H1 (cell line): ENCODE measurements at regions not wholly inside any gene's neighbourhood (a gene's known extent, or its start where the extent isn't known, plus 50 kb on each side); places are given as distances from the start of the nearest gene placed in this dataset.

Experiments
- CTCF ChIA-PET: fragments of 300-600 bp; sonication (Branson Sonifier 250); formaldehyde crosslinking; loops from one replicate; lab custom pipeline; 2021; ENCODE audit not compliant: partially characterized antibody; lab: Charles Lee
- POLR2A ChIA-PET: fragments of 300-600 bp; sonication (Branson Sonifier 250); formaldehyde crosslinking; loops from one replicate; lab custom pipeline; 2021; ENCODE audit warnings: inconsistent platforms; ENCODE audit not compliant: partially characterized antibody; lab: Charles Lee
- DNase-seq, 2 experiments: peaks; one replicate each; pipeline versions ENCODE4 v3.0.0 to v3.0.0-alpha.2; 2010 to 2022; ENCODE audit warnings: low spot score in 2 of 2, low read depth in 1 of 2, mixed read lengths in 1 of 2
- FAIRE-seq: peaks from 2 replicates; lab custom pipeline; 2011; peaks lifted over from hg19 to GRCh38; lab: Jason Lieb, UNC
- H2AFZ ChIP-seq: 2 replicates; pipeline ENCODE4 v1.8.1; 2012; ENCODE audit warnings: low read length, inconsistent platforms
- H2AK5ac ChIP-seq: 2 replicates; pipeline ENCODE4 v1.6.1; 2013; ENCODE audit warnings: low read depth, low read length
- H2BK120ac ChIP-seq: replicated peaks from 2 replicates; pipeline ENCODE3; 2013; ENCODE audit warnings: low read depth, low read length, inconsistent platforms
- H2BK12ac ChIP-seq: 2 replicates; pipeline ENCODE4 v1.6.1; 2013; ENCODE audit warnings: low read depth, low read length
- H2BK15ac ChIP-seq: 2 replicates; pipeline ENCODE4 v1.6.1; 2013; ENCODE audit warnings: low read length
- H2BK20ac ChIP-seq: 2 replicates; pipeline ENCODE4 v1.6.1; 2013; ENCODE audit warnings: low read length
- H2BK5ac ChIP-seq: 2 replicates; pipeline ENCODE4 v1.6.1; 2013; ENCODE audit warnings: low read depth, low read length
- H3K14ac ChIP-seq: 2 replicates; pipeline ENCODE4 v1.6.1; 2013; ENCODE audit warnings: inconsistent platforms; ENCODE audit not compliant: insufficient read length
- H3K18ac ChIP-seq: 2 replicates; pipeline ENCODE4 v1.6.1; 2013; ENCODE audit warnings: low read length; ENCODE audit errors: extremely low read depth
- H3K23ac ChIP-seq: 2 replicates; pipeline ENCODE4 v1.6.1; 2013; ENCODE audit warnings: inconsistent platforms; ENCODE audit not compliant: insufficient read length
- H3K23me2 ChIP-seq: 2 replicates; pipeline ENCODE4 v1.6.1; 2013; ENCODE audit warnings: low read depth, low read length
- H3K27ac ChIP-seq: 2 replicates; pipeline ENCODE4 v1.6.1; 2011; ENCODE audit warnings: low read depth, low read length, inconsistent platforms
- H3K27me3 ChIP-seq, 4 experiments: replicated peaks in 1 of 4; 1 replicate in 1 of 4; 2 replicates in 3 of 4; pipeline versions ENCODE4 v1.6.1 to v1.8.1; 2011 to 2013; ENCODE audit warnings: low read length in 3 of 4, mild to moderate bottlenecking in 3 of 4, inconsistent platforms in 2 of 4, mixed read lengths in 2 of 4, moderate library complexity in 1 of 4; ENCODE audit not compliant: control insufficient read depth in 3 of 4, insufficient read depth in 3 of 4; ENCODE audit errors: extremely low read depth in 1 of 4
- H3K36me3 ChIP-seq, 4 experiments: 2 replicates each; pipeline versions ENCODE4 v1.6.1 to v1.8.1; 2011 to 2013; ENCODE audit warnings: mild to moderate bottlenecking in 4 of 4, low read length in 3 of 4, moderate library complexity in 2 of 4, control low read depth in 1 of 4, inconsistent platforms in 1 of 4; ENCODE audit not compliant: insufficient read depth in 4 of 4, control insufficient read depth in 2 of 4
- H3K4ac ChIP-seq: replicated peaks from 2 replicates; pipeline ENCODE3; 2013; ENCODE audit warnings: low read length, low read depth, mixed read lengths, inconsistent platforms; ENCODE audit not compliant: insufficient read length
- H3K4me1 ChIP-seq, 4 experiments: replicated peaks in 1 of 4; 1 replicate in 1 of 4; 2 replicates in 3 of 4; pipeline versions ENCODE4 v1.6.1 to v1.8.1; 2011 to 2013; ENCODE audit warnings: low read length in 3 of 4, inconsistent platforms in 2 of 4, mixed read lengths in 1 of 4; ENCODE audit not compliant: insufficient read depth in 4 of 4, control insufficient read depth in 3 of 4
- H3K4me2 ChIP-seq, 2 experiments: 2 replicates each; pipeline versions ENCODE4 v1.6.1 to v1.8.1; 2011 to 2013; ENCODE audit warnings: low read depth in 2 of 2, low read length in 2 of 2, control low read depth in 1 of 2, inconsistent platforms in 1 of 2, mild to moderate bottlenecking in 1 of 2; ENCODE audit not compliant: insufficient read depth in 1 of 2
- H3K4me3 ChIP-seq, 4 experiments: fragments of 200-600, 300-600 bp in 1 of 4; sonication (generic), shearing (Covaris generic), sonication (Bioruptor Twin) in 1 of 4; 2 replicates each; pipeline versions ENCODE4 v1.5.1 to v1.8.1; 2011 to 2016; ENCODE audit warnings: low read length in 4 of 4, low read depth in 3 of 4, control low read depth in 2 of 4, inconsistent platforms in 2 of 4, mild to moderate bottlenecking in 2 of 4, mixed read lengths in 1 of 4, moderate library complexity in 1 of 4; ENCODE audit not compliant: insufficient read depth in 2 of 4; ENCODE audit errors: extremely low read depth in 1 of 4
- H3K56ac ChIP-seq: replicated peaks from 2 replicates; pipeline ENCODE3; 2013; ENCODE audit warnings: low read depth, mild to moderate bottlenecking, mixed read lengths, low read length, inconsistent platforms; ENCODE audit not compliant: insufficient read length
- H3K79me1 ChIP-seq: 2 replicates; pipeline ENCODE4 v1.6.1; 2013; ENCODE audit warnings: low read depth, low read length, control low read depth
- H3K79me2 ChIP-seq, 2 experiments: 2 replicates each; pipeline versions ENCODE4 v1.6.1 to v1.8.1; 2012 to 2013; ENCODE audit warnings: low read length in 2 of 2, mild to moderate bottlenecking in 2 of 2, inconsistent platforms in 1 of 2; ENCODE audit not compliant: insufficient read depth in 2 of 2, control insufficient read depth in 1 of 2
- H3K9ac ChIP-seq, 4 experiments: replicated peaks in 1 of 4; 1 replicate in 1 of 4; 2 replicates in 3 of 4; pipeline versions ENCODE4 v1.6.1 to v1.8.1; 2011 to 2013; ENCODE audit warnings: low read depth in 3 of 4, low read length in 3 of 4, control low read depth in 2 of 4, mild to moderate bottlenecking in 2 of 4, moderate library complexity in 2 of 4, inconsistent platforms in 1 of 4; ENCODE audit errors: extremely low read depth in 1 of 4
- H3K9me3 ChIP-seq, 2 experiments: 2 replicates each; pipeline versions ENCODE4 v1.6.1 to v1.8.1; 2012 to 2013; ENCODE audit warnings: mild to moderate bottlenecking in 2 of 2, moderate library complexity in 2 of 2, control low read depth in 1 of 2, inconsistent platforms in 1 of 2, low read depth in 1 of 2, low read length in 1 of 2, mixed read lengths in 1 of 2; ENCODE audit not compliant: insufficient read depth in 2 of 2
- H4K20me1 ChIP-seq, 2 experiments: replicated peaks in 1 of 2; 2 replicates each; pipeline versions ENCODE3 to v1.8.1; 2011 to 2013; ENCODE audit warnings: inconsistent platforms in 2 of 2, low read length in 2 of 2, mild to moderate bottlenecking in 1 of 2; ENCODE audit not compliant: insufficient read depth in 2 of 2, control insufficient read depth in 1 of 2
- H4K5ac ChIP-seq: 2 replicates; pipeline ENCODE4 v1.6.1; 2013; ENCODE audit warnings: low read length, low read depth, mixed read lengths, inconsistent platforms; ENCODE audit not compliant: insufficient read length
- H4K8ac ChIP-seq: 2 replicates; pipeline ENCODE4 v1.8.0; 2013; ENCODE audit warnings: mild to moderate bottlenecking, moderate library complexity, low read length, inconsistent platforms; ENCODE audit not compliant: insufficient read depth; ENCODE audit errors: extremely low read depth
- H4K91ac ChIP-seq: replicated peaks from 2 replicates; pipeline ENCODE3; 2013; ENCODE audit warnings: low read length, mixed read lengths, inconsistent platforms; ENCODE audit not compliant: insufficient read length
- HDAC2 ChIP-seq, 2 experiments: fragments of 300-600 bp in 1 of 2; sonication (generic) in 1 of 2; IDR thresholded peaks; 2 replicates each; pipeline ENCODE4 v1.6.1; 2011 to 2012; ENCODE audit warnings: low read depth in 2 of 2, low read length in 2 of 2, mild to moderate bottlenecking in 2 of 2, moderate library complexity in 2 of 2, borderline replicate concordance in 1 of 2, inconsistent platforms in 1 of 2
- KDM1A ChIP-seq: fragments of 200-600, 300-600 bp; sonication (generic); IDR thresholded peaks from 2 replicates; pipeline ENCODE4 v1.7.1; 2016; ENCODE audit warnings: mild to moderate bottlenecking, low read length, borderline replicate concordance
- SIRT6 ChIP-seq: IDR thresholded peaks from one replicate; pipeline ENCODE4 v1.7.1; 2012; ENCODE audit warnings: low read length, inconsistent platforms
- TEAD4 ChIP-seq: IDR thresholded peaks from 2 replicates; pipeline ENCODE4 v1.6.1; 2012; ENCODE audit warnings: low read depth, low read length, inconsistent platforms, mixed read lengths

- Histone ChIP-seq H3K4me1 (no peaks in the 10 kb centered on the region), H3K4ac (no peak overlapping the region), H2BK15ac (no peak overlapping the region), H3K27me3 (no peaks in the 10 kb centered on the region), H4K91ac (no peak overlapping the region), H3K79me2 (no peaks in the 10 kb centered on the region), H3K14ac (no peak overlapping the region), H3K4me2 (no peak overlapping the region), H3K56ac (no peak overlapping the region), H3K9me3 (peaks cover 4 to 12% of the 10 kb centered on the region in 2 experiments), H3K27ac (no peak overlapping the region), H4K5ac (no peak overlapping the region), H2AFZ (no peak overlapping the region), H3K4me3 (no peak overlapping the region), H2AK5ac (no peak overlapping the region), H2BK20ac (no peak overlapping the region), H3K23ac (no peak overlapping the region), H3K79me1 (no peaks in the 10 kb centered on the region), H3K23me2 (no peaks in the 10 kb centered on the region), H3K9ac (no peak overlapping the region), H2BK120ac (no peak overlapping the region), H3K36me3 (no peaks in the 10 kb centered on the region), H2BK12ac (no peak overlapping the region), H3K18ac (no peak overlapping the region), H2BK5ac (no peak overlapping the region), H4K20me1 (no peaks in the 10 kb centered on the region), H4K8ac (no peak overlapping the region)
- no peak for FAIRE-seq
- TF ChIP-seq TEAD4 (no peak), KDM1A (peak; percentile 79; the same call in 1 of the 2 replicates), SIRT6 (no peak), HDAC2 (IDR thresholded peaks at IDR 0.05; ENCODE audit: borderline replicate concordance in 1 of 2, low read depth in 2 of 2, low read length in 2 of 2) (peak in 1 of 2 experiments; percentile 70; a peak in 1 of 4 replicates)
- ChIA-PET CTCF (interaction anchor here (0.6 kb wide), 1 partner anchor 81 kb away, joined by 3 read pairs; no protein-coding TSS in a partner anchor), POLR2A (no interaction called here)
- DNase-seq = no peak
Observed at GRCh38 chr5:68861099-68861498, 232.7 kb upstream of the SLC30A5 start.
